ENCODE measurements at regions not wholly inside any gene's neighbourhood (a gene's known extent, or its start where the extent isn't known, plus 50 kb on each side); places are given as distances from the start of the nearest gene placed in this dataset.

GRCh38 chr3:102906818-102907217 lies 472.0 kb downstream of the ZPLD1 start (continued):
- no peak for TF ChIP-seq EP300 (IDR thresholded peaks at IDR 0.05; ENCODE audit: borderline replicate concordance in 1 of 2, low read depth in 2 of 2, low read length in 2 of 2)
- no peak for TF ChIP-seq POLR2A (IDR thresholded peaks at IDR 0.05; ENCODE audit: control extremely low read depth in 1 of 2, low read depth in 2 of 2, low read length in 2 of 2)
- TF ChIP-seq JUN (IDR thresholded peaks at IDR 0.05; ENCODE audit: low read depth, low read length), result no peak
- TF ChIP-seq GABPA (IDR thresholded peaks at IDR 0.05; ENCODE audit: borderline replicate concordance, insufficient read depth, low read length), result no peak
